ENCODE measurements at regions not wholly inside any gene's neighbourhood (a gene's known extent, or its start where the extent isn't known, plus 50 kb on each side); places are given as distances from the start of the nearest gene placed in this dataset.

DNA sequence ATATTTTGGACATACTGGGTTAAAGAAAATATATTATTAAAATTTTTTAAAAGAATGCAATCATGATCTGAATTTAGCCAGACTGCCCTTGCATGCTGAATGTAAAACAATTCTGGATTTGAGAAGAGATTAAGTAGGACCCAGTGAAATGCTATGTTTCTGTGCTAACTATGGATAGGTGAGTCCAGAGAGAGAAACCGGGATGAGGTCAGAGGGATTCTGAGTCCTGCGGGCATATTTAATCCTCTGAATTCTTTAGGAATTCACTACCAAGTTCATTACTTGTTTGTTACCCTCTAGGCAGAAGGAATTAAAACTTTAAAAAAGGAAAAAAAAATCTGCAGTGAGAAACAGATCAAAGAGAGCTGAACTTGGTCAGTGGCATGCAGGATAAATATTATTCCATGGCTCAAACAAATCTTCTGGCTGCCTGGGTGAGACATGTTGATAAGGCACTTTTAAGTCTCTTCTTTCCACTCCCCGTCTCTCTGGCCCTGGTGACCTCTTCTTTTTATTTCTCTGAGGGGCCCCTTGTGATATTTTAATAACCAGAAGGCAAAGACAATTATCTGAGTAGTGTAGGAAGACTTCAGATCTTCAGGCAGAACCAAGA is 50.2 kb upstream of the LYZL1 start:
- ChIA-PET CTCF (interaction anchor here (0.5 to 1.5 kb wide), 4 partner anchors 14 to 563 kb away, joined by 3 to 5 read pairs (median 3); no protein-coding TSS in a partner anchor), RAD21 (ENCODE audit: low non-redundant PET in 1 of 2, low total read pairs in 2 of 2, uncharacterized antibody in 2 of 2, unreplicated experiment in 2 of 2) (interaction anchor here in 1 of 2 experiments (1.8 kb wide), 1 partner anchor 66 kb away, joined by 6 read pairs; no protein-coding TSS in a partner anchor), POLR2A (no interaction called here)
- Histone ChIP-seq H3K9me2 (ENCODE audit: insufficient read depth) (no peaks in the 10 kb centered on the region), H3K9me3 (ENCODE audit: control insufficient read depth in 1 of 2, insufficient read depth in 1 of 2, low read depth in 1 of 2, low read length in 2 of 2) (no peaks in the 10 kb centered on the region), H3K79me2 (ENCODE audit: insufficient read depth, low read length) (no peaks in the 10 kb centered on the region), H3K4me1 (ENCODE audit: control insufficient read depth in 1 of 2, insufficient read depth in 2 of 2, low read length in 2 of 2) (no peaks in the 10 kb centered on the region), H2AFZ (ENCODE audit: low read depth, low read length, poor library complexity, severe bottlenecking) (no peak overlapping the region), H4K20me1 (ENCODE audit: insufficient read depth) (no peaks in the 10 kb centered on the region), H3K4me3 (replicated peaks in 1 of 2; ENCODE audit: low read depth in 1 of 2, low read length in 2 of 2) (no peak overlapping the region), H3K36me3 (ENCODE audit: control insufficient read depth in 1 of 2, insufficient read depth in 2 of 2, low read length in 2 of 2) (no peaks in the 10 kb centered on the region), H3K27me3 (ENCODE audit: insufficient read depth, low read length) (no peaks in the 10 kb centered on the region), H3K9ac (ENCODE audit: low read length) (no peak overlapping the region), H3K27ac (ENCODE audit: low read depth, low read length) (no peak overlapping the region), H3K4me2 (ENCODE audit: low read length) (no peak overlapping the region)
- ATAC-seq (no peak), DNase-seq (ENCODE audit: low read depth, low spot score) (no peak)
- no TSS peak for BruUV-seq (replicated peaks)
- intact Hi-C loops (cut with micrococcal nuclease), result loop anchor here (2.0 kb wide), 1 partner anchor 66 kb away; no protein-coding TSS in a partner anchor
- TF ChIP-seq EGR1 (IDR thresholded peaks at IDR 0.05; ENCODE audit: low read depth) (no peak), POLR2AphosphoS5 (IDR thresholded peaks at IDR 0.05; ENCODE audit: low read depth, low read length) (no peak), ZFX (IDR thresholded peaks at IDR 0.05) (no peak), ZNF274 (IDR thresholded peaks at IDR 0.05; ENCODE audit: low read depth, low read length) (no peak), SRF (IDR thresholded peaks at IDR 0.05; ENCODE audit: low read depth) (no peak), SP1 (IDR thresholded peaks at IDR 0.05; ENCODE audit: low read depth) (no peak), SIN3A (IDR thresholded peaks at IDR 0.05; ENCODE audit: low read depth) (no peak), ATF3 (IDR thresholded peaks at IDR 0.05) (no peak), CTCF (IDR thresholded peaks at IDR 0.05 in 2 of 3, conservative IDR thresholded peaks at IDR 0.05 in 1 of 3; ENCODE audit: borderline replicate concordance in 1 of 3, insufficient read depth in 1 of 3, low read depth in 2 of 3, low read length in 2 of 3) (no peak)
- TF ChIP-seq, protein P1, sequence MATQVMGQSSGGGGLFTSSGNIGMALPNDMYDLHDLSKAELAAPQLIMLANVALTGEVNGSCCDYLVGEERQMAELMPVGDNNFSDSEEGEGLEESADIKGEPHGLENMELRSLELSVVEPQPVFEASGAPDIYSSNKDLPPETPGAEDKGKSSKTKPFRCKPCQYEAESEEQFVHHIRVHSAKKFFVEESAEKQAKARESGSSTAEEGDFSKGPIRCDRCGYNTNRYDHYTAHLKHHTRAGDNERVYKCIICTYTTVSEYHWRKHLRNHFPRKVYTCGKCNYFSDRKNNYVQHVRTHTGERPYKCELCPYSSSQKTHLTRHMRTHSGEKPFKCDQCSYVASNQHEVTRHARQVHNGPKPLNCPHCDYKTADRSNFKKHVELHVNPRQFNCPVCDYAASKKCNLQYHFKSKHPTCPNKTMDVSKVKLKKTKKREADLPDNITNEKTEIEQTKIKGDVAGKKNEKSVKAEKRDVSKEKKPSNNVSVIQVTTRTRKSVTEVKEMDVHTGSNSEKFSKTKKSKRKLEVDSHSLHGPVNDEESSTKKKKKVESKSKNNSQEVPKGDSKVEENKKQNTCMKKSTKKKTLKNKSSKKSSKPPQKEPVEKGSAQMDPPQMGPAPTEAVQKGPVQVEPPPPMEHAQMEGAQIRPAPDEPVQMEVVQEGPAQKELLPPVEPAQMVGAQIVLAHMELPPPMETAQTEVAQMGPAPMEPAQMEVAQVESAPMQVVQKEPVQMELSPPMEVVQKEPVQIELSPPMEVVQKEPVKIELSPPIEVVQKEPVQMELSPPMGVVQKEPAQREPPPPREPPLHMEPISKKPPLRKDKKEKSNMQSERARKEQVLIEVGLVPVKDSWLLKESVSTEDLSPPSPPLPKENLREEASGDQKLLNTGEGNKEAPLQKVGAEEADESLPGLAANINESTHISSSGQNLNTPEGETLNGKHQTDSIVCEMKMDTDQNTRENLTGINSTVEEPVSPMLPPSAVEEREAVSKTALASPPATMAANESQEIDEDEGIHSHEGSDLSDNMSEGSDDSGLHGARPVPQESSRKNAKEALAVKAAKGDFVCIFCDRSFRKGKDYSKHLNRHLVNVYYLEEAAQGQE (IDR thresholded peaks at IDR 0.05; ENCODE audit: low read depth), result no peak

Data from HCT116 (cell line).